ENCODE measurements at regions not wholly inside any gene's neighbourhood (a gene's known extent, or its start where the extent isn't known, plus 50 kb on each side); places are given as distances from the start of the nearest gene placed in this dataset.

GRCh38 chr12:11564984-11565651, 84.4 kb upstream of the ETV6 start:
- TF ChIP-seq L3MBTL2 (conservative IDR thresholded peaks at IDR 0.05) (no peak), FOXM1 (IDR thresholded peaks at IDR 0.05; ENCODE audit: borderline replicate concordance) (no peak), ELF4 (IDR thresholded peaks at IDR 0.05) (no peak), BHLHE40 (IDR thresholded peaks at IDR 0.05; ENCODE audit: borderline replicate concordance) (no peak)
